Psoas muscle (tissue), 7 donors: ENCODE measurements at regions not wholly inside any gene's neighbourhood (a gene's known extent, or its start where the extent isn't known, plus 50 kb on each side); places are given as distances from the start of the nearest gene placed in this dataset.

Experiments
- ATAC-seq, 4 donors: fragments of 200-7000 bp; cut with Tn5 transposase; one replicate each; pipeline ENCODE4 v1.9.1; 2020; ENCODE audit warnings: moderate library complexity in 3 of 4, mild to moderate bottlenecking in 2 of 4
- DNase-seq, 2 donors: peaks; one replicate each; pipeline ENCODE4 v3.0.0-alpha.2; 2020
- H3K27ac ChIP-seq: fragments of 200-600 bp; one replicate; pipeline ENCODE4 v1.8.0; 2022
- H3K27me3 ChIP-seq, 3 donors: fragments of 200-600 bp in 1 of 3; one replicate each; pipeline versions ENCODE4 v1.6.1 to v1.8.0; 2013 to 2022; ENCODE audit warnings: low read length in 2 of 3, mild to moderate bottlenecking in 2 of 3, moderate library complexity in 1 of 3; ENCODE audit not compliant: insufficient read depth in 3 of 3
- H3K36me3 ChIP-seq, 2 donors: fragments of 200-600 bp in 1 of 2; one replicate each; pipeline versions ENCODE4 v1.6.1 to v1.8.0; 2013 to 2022; ENCODE audit warnings: low read depth in 1 of 2, mild to moderate bottlenecking in 1 of 2, moderate library complexity in 1 of 2; ENCODE audit not compliant: insufficient read depth in 1 of 2
- H3K4me1 ChIP-seq: fragments of 200-600 bp; one replicate; pipeline ENCODE4 v1.8.0; 2022
- H3K4me3 ChIP-seq: fragments of 200-600 bp; one replicate; pipeline ENCODE4 v1.8.0; 2022; ENCODE audit warnings: mild to moderate bottlenecking
- H3K9me3 ChIP-seq: fragments of 200-600 bp; one replicate; pipeline ENCODE4 v1.8.0; 2022
- WGBS, 3 donors: extraction: QIAGEN DNeasy Blood & Tissue Kit; methylation state at CpG; one replicate each; pipeline versions ENCODE4 v1.1.6 to v1.1.7; 2013; 5-methylcytosine and 5-hydroxymethylcytosine counted together
- intact Hi-C, 2 donors: fragments of 100-400 bp; cut with DNase I; formaldehyde crosslinking; loops; one replicate each; pipeline versions ENCODE4 v1.11.0 to v1.14.2; 2022
- TF ChIP-seq, protein P1 (sequence below): fragments of 200-600 bp; IDR thresholded peaks from one replicate; pipeline ENCODE4 v1.8.0; 2022; ENCODE audit warnings: antibody characterized with exemption
- donor health status: healthy with polysubstance abuse.
- donor health status: DM: no; HTN: no; CAD: no; lungs with moderate emphysema.
- donor health status: Bipolar disorder and iron deficiency.
- donor health status: healthy.
- donor health status: DM: yes; HTN: yes; CAD: no.
- donor health status: DM: no; HTN: no; CAD: no.
- donor health status: DM: yes; HTN: yes; CAD: no.

GRCh38 chr2:185428000-185428399 lies 310.6 kb upstream of the FSIP2 start:
- Histone ChIP-seq H3K9me3 (no peaks in the 10 kb centered on the region), H3K27ac (no peak overlapping the region), H3K36me3 (no peaks in the 10 kb centered on the region), H3K4me1 (no peaks in the 10 kb centered on the region), H3K4me3 (no peak overlapping the region), H3K27me3 (no peaks in the 10 kb centered on the region)
- no peak for DNase-seq
- WGBS, 3 donors: 37 to 80% (median 79%) methylated on average over 1 of the region's 1 CpG
- intact Hi-C loops: no loop called here
- ATAC-seq: no peak
- TF ChIP-seq, protein P1, sequence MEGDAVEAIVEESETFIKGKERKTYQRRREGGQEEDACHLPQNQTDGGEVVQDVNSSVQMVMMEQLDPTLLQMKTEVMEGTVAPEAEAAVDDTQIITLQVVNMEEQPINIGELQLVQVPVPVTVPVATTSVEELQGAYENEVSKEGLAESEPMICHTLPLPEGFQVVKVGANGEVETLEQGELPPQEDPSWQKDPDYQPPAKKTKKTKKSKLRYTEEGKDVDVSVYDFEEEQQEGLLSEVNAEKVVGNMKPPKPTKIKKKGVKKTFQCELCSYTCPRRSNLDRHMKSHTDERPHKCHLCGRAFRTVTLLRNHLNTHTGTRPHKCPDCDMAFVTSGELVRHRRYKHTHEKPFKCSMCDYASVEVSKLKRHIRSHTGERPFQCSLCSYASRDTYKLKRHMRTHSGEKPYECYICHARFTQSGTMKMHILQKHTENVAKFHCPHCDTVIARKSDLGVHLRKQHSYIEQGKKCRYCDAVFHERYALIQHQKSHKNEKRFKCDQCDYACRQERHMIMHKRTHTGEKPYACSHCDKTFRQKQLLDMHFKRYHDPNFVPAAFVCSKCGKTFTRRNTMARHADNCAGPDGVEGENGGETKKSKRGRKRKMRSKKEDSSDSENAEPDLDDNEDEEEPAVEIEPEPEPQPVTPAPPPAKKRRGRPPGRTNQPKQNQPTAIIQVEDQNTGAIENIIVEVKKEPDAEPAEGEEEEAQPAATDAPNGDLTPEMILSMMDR: no peak

GRCh38 chr2:185433824-185434223 lies 304.8 kb upstream of the FSIP2 start:
- H3K4me1 ChIP-seq: no peaks in the 10 kb centered on the region
- TF ChIP-seq, protein P1: no peak
- intact Hi-C loops: no loop called here
- no peaks in the 10 kb centered on the region for H3K9me3 ChIP-seq
- H3K27me3 ChIP-seq: no peaks in the 10 kb centered on the region
- no peaks in the 10 kb centered on the region for H3K36me3 ChIP-seq
- DNase-seq (no peak), ATAC-seq (no peak)
- H3K27ac ChIP-seq: no peak overlapping the region
- H3K4me3 ChIP-seq: no peak overlapping the region

DNA sequence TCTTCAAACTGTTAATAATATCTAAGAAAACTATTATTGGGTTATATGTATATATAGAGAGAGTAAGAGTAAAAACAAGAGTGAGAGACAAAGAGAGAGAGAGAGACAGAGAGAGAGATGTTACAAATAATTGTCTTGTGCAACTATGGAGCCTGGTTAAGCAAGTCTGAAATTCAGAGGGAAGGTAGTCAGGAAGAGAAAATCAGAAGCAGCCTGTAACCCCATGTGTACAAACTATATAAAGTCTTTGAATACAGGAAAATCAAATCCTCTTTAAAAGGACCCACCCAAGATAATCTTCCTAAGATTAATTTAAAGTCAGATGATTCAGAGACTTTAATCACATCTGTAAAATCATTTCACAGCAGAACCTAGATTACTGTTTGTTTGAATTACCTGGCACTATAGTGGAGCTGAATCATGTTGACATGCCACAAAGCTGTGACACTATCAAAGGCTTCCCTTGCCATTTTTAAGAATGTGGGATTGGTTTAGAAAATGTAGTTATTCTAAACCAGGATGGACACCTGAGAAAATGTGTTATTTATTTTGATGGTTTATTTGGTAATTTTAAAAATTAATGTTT lies 301.7 kb upstream of the FSIP2 start:
- H3K4me1 ChIP-seq: no peaks in the 10 kb centered on the region
- TF ChIP-seq, protein P1: no peak
- no peaks in the 10 kb centered on the region for H3K9me3 ChIP-seq
- H3K4me3 ChIP-seq: no peak overlapping the region
- H3K36me3 ChIP-seq: no peaks in the 10 kb centered on the region
- intact Hi-C loops: no loop called here
- no peak for ATAC-seq
- no peak for DNase-seq
- no peaks in the 10 kb centered on the region for H3K27me3 ChIP-seq
- no peak overlapping the region for H3K27ac ChIP-seq

GRCh38 chr2:185441486-185442005 lies 297.1 kb upstream of the FSIP2 start:
- TF ChIP-seq, protein P1: no peak
- H3K27ac ChIP-seq: no peak overlapping the region
- intact Hi-C loops: no loop called here
- DNase-seq (no peak), ATAC-seq (no peak)
- H3K36me3 ChIP-seq: no peaks in the 10 kb centered on the region
- H3K27me3 ChIP-seq: no peaks in the 10 kb centered on the region
- H3K4me1 ChIP-seq: no peaks in the 10 kb centered on the region
- H3K4me3 ChIP-seq: no peak overlapping the region
- no peaks in the 10 kb centered on the region for H3K9me3 ChIP-seq

- WGBS, 3 donors: 37 to 48% (median 40%) methylated on average over 2 of the region's 2 CpGs
Measured at GRCh38 chr2:185456517-185456916, 282.1 kb upstream of the FSIP2 start.

More at GRCh38 chr2:185456517-185456916, 282.1 kb upstream of the FSIP2 start:
- no peaks in the 10 kb centered on the region for H3K27me3 ChIP-seq
- H3K27ac ChIP-seq: no peak overlapping the region
- no peaks in the 10 kb centered on the region for H3K36me3 ChIP-seq
- TF ChIP-seq, protein P1: no peak
- intact Hi-C loops: no loop called here
- no peaks in the 10 kb centered on the region for H3K4me1 ChIP-seq
- DNase-seq: no peak
- H3K9me3 ChIP-seq: peaks cover 17% of the 10 kb centered on the region
- no peak overlapping the region for H3K4me3 ChIP-seq
- peak in 1 of 4 donors; percentile 35 for ATAC-seq
